ENCODE measurements at regions not wholly inside any gene's neighbourhood (a gene's known extent, or its start where the extent isn't known, plus 50 kb on each side); places are given as distances from the start of the nearest gene placed in this dataset.

DNA sequence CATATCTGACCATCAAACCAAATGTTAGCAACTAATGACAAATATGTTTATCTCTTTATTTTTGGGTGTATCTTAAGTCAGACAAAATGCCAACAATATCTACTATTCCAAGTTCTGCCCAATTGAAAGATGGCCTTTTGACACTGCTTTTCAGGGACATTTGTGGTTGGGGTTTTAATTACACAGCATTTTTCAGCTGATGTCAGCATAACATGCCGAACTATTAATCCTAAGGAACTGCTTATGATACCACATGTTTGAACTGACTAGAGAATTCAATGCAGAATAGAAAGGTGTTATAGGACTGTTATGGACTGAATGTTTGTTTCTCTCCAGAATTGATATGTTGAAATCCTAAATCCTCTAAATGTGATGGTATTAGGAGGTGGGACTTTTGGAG is 445.1 kb downstream of the TMA16 start:
- no peak for TF ChIP-seq ZNF274 (IDR thresholded peaks at IDR 0.05; ENCODE audit: low read depth, low read length)
- TF ChIP-seq YY1 (IDR thresholded peaks at IDR 0.05; ENCODE audit: insufficient read depth, insufficient read length): no peak
- no peak for TF ChIP-seq SUZ12 (IDR thresholded peaks at IDR 0.05; ENCODE audit: extremely low read depth, insufficient read depth, insufficient read length)

Measured in NT2/D1 (cell line).